GM12878 (cell line): ENCODE measurements at regions not wholly inside any gene's neighbourhood (a gene's known extent, or its start where the extent isn't known, plus 50 kb on each side); places are given as distances from the start of the nearest gene placed in this dataset.

Source experiments
- ATF7 ChIP-seq: fragments of 450-650 bp; IDR thresholded peaks from 2 replicates; pipeline ENCODE4 v1.6.1; 2016; ENCODE audit warnings: low read depth, mild to moderate bottlenecking
- BACH1 ChIP-seq: fragments of 450-650 bp; IDR thresholded peaks from 2 replicates; pipeline ENCODE4 v1.6.1; 2017; ENCODE audit warnings: mild to moderate bottlenecking, borderline replicate concordance
- HCFC1 ChIP-seq: fragments of 150-350 bp; IDR thresholded peaks from 2 replicates; pipeline ENCODE4 v1.6.1; 2014; ENCODE audit warnings: low read length
- MTA3 ChIP-seq: IDR thresholded peaks from 2 replicates; pipeline ENCODE4 v1.6.1; 2012; ENCODE audit warnings: low read length, inconsistent platforms, borderline replicate concordance
- PML ChIP-seq: IDR thresholded peaks from 2 replicates; pipeline ENCODE4 v1.6.1; 2012; ENCODE audit warnings: low read length, inconsistent platforms
- POLR2AphosphoS5 ChIP-seq: IDR thresholded peaks from 2 replicates; pipeline ENCODE4 v1.6.1; 2011; ENCODE audit warnings: mild to moderate bottlenecking, low read length, inconsistent platforms
- SMARCA5 ChIP-seq: fragments of 450-650 bp; IDR thresholded peaks from 2 replicates; pipeline ENCODE4 v1.6.1; 2017; ENCODE audit warnings: mild to moderate bottlenecking
- TF ChIP-seq, protein P1 (sequence below): fragments of 450-650 bp; IDR thresholded peaks from 2 replicates; pipeline ENCODE4 v1.6.1; 2017; ENCODE audit warnings: antibody characterized with exemption, mild to moderate bottlenecking, moderate library complexity
- TF ChIP-seq, protein P2 (sequence below): fragments of 450-650 bp; IDR thresholded peaks from 2 replicates; pipeline ENCODE4 v1.6.1; 2016; ENCODE audit warnings: mild to moderate bottlenecking
- TF ChIP-seq, protein P3 (sequence below): IDR thresholded peaks from 2 replicates; pipeline ENCODE4 v1.6.1; 2012; ENCODE audit warnings: improper control_type of control experiment, low read depth, low read length; ENCODE audit not compliant: insufficient replicate concordance
- TF ChIP-seq, protein P4 (sequence below): IDR thresholded peaks from 2 replicates; pipeline ENCODE4 v1.6.1; 2012; ENCODE audit warnings: low read depth, low read length, improper control_type of control experiment

DNA sequence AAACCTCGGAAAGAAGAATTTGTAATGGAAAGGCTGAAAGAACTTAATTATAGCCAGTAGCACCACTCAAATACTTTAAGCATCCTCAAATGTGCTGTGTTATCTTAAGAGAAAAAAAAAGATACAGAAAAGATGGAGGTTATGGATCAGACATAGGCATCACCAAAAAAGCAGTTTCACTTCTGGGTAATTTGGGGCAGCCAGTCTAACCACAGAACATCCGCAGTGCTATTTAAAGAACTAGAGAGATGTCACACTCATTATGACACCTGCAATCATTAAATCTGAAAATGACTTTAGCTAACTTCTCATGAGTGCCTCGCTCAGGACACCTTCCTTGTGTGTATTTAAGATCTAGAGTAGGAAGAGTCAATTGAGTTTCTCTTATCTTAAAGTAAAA is 211.8 kb downstream of the RBM26 start (continued):
- TF ChIP-seq, protein P1, sequence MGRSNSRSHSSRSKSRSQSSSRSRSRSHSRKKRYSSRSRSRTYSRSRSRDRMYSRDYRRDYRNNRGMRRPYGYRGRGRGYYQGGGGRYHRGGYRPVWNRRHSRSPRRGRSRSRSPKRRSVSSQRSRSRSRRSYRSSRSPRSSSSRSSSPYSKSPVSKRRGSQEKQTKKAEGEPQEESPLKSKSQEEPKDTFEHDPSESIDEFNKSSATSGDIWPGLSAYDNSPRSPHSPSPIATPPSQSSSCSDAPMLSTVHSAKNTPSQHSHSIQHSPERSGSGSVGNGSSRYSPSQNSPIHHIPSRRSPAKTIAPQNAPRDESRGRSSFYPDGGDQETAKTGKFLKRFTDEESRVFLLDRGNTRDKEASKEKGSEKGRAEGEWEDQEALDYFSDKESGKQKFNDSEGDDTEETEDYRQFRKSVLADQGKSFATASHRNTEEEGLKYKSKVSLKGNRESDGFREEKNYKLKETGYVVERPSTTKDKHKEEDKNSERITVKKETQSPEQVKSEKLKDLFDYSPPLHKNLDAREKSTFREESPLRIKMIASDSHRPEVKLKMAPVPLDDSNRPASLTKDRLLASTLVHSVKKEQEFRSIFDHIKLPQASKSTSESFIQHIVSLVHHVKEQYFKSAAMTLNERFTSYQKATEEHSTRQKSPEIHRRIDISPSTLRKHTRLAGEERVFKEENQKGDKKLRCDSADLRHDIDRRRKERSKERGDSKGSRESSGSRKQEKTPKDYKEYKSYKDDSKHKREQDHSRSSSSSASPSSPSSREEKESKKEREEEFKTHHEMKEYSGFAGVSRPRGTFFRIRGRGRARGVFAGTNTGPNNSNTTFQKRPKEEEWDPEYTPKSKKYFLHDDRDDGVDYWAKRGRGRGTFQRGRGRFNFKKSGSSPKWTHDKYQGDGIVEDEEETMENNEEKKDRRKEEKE, result no peak
- TF ChIP-seq SMARCA5 (no peak), BACH1 (peak; percentile 36; the same call in 1 of the 2 replicates), ATF7 (peak; percentile 93), POLR2AphosphoS5 (no peak), HCFC1 (no peak), MTA3 (peak; percentile 95), PML (peak; percentile 86)
- TF ChIP-seq, protein P2, sequence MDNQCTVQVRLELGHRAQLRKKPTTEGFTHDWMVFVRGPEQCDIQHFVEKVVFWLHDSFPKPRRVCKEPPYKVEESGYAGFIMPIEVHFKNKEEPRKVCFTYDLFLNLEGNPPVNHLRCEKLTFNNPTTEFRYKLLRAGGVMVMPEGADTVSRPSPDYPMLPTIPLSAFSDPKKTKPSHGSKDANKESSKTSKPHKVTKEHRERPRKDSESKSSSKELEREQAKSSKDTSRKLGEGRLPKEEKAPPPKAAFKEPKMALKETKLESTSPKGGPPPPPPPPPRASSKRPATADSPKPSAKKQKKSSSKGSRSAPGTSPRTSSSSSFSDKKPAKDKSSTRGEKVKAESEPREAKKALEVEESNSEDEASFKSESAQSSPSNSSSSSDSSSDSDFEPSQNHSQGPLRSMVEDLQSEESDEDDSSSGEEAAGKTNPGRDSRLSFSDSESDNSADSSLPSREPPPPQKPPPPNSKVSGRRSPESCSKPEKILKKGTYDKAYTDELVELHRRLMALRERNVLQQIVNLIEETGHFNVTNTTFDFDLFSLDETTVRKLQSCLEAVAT, result peak; percentile 69; the same call in 1 of the 2 replicates
- TF ChIP-seq, protein P3, sequence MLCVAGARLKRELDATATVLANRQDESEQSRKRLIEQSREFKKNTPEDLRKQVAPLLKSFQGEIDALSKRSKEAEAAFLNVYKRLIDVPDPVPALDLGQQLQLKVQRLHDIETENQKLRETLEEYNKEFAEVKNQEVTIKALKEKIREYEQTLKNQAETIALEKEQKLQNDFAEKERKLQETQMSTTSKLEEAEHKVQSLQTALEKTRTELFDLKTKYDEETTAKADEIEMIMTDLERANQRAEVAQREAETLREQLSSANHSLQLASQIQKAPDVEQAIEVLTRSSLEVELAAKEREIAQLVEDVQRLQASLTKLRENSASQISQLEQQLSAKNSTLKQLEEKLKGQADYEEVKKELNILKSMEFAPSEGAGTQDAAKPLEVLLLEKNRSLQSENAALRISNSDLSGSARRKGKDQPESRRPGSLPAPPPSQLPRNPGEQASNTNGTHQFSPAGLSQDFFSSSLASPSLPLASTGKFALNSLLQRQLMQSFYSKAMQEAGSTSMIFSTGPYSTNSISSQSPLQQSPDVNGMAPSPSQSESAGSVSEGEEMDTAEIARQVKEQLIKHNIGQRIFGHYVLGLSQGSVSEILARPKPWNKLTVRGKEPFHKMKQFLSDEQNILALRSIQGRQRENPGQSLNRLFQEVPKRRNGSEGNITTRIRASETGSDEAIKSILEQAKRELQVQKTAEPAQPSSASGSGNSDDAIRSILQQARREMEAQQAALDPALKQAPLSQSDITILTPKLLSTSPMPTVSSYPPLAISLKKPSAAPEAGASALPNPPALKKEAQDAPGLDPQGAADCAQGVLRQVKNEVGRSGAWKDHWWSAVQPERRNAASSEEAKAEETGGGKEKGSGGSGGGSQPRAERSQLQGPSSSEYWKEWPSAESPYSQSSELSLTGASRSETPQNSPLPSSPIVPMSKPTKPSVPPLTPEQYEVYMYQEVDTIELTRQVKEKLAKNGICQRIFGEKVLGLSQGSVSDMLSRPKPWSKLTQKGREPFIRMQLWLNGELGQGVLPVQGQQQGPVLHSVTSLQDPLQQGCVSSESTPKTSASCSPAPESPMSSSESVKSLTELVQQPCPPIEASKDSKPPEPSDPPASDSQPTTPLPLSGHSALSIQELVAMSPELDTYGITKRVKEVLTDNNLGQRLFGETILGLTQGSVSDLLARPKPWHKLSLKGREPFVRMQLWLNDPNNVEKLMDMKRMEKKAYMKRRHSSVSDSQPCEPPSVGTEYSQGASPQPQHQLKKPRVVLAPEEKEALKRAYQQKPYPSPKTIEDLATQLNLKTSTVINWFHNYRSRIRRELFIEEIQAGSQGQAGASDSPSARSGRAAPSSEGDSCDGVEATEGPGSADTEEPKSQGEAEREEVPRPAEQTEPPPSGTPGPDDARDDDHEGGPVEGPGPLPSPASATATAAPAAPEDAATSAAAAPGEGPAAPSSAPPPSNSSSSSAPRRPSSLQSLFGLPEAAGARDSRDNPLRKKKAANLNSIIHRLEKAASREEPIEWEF, result peak; percentile 55
- TF ChIP-seq, protein P4, sequence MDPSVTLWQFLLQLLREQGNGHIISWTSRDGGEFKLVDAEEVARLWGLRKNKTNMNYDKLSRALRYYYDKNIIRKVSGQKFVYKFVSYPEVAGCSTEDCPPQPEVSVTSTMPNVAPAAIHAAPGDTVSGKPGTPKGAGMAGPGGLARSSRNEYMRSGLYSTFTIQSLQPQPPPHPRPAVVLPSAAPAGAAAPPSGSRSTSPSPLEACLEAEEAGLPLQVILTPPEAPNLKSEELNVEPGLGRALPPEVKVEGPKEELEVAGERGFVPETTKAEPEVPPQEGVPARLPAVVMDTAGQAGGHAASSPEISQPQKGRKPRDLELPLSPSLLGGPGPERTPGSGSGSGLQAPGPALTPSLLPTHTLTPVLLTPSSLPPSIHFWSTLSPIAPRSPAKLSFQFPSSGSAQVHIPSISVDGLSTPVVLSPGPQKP, result no peak
